Activated T-cell treated with anti-CD3 and anti-CD28 coated beads, Interleukin-2, amount 50 U/mL, for 1 hour (primary cell): ENCODE measurements at regions not wholly inside any gene's neighbourhood (a gene's known extent, or its start where the extent isn't known, plus 50 kb on each side); places are given as distances from the start of the nearest gene placed in this dataset.
"Not testable (repeated sequence)": the region's sequence is repeated elsewhere in the genome, so short reads cannot be mapped to it uniquely, and the experiment has no call there.

Experiments
- DNase-seq: peaks from one replicate; pipeline ENCODE4 v3.0.0-alpha.2; 2020

GRCh38 chr9:28956116-28956880 is 1383.0 kb upstream of the C9orf72 start:
- DNase-seq: no peak

GRCh38 chr9:28960602-28961001 is 1387.3 kb upstream of the C9orf72 start:
- no peak for DNase-seq

- DNase-seq: no peak
These were observed 1388.3 kb upstream of the C9orf72 start for GRCh38 chr9:28961623-28962022.

- no peak for DNase-seq
These were observed 1393.9 kb upstream of the C9orf72 start for GRCh38 chr9:28967226-28967625.

GRCh38 chr9:28970241-28970654 is 1397.0 kb upstream of the C9orf72 start:
- DNase-seq: no peak

- DNase-seq: no peak
These were observed 1398.6 kb upstream of the C9orf72 start for GRCh38 chr9:28971881-28972280.

- no peak for DNase-seq
These were observed 1403.0 kb upstream of the C9orf72 start for GRCh38 chr9:28976250-28976649.

- no peak for DNase-seq
These were observed 1403.4 kb upstream of the C9orf72 start for GRCh38 chr9:28976684-28977083.

GRCh38 chr9:28981129-28981528 is 1407.8 kb upstream of the C9orf72 start:
- no peak for DNase-seq

- no peak for DNase-seq
These were observed 1408.4 kb upstream of the C9orf72 start for GRCh38 chr9:28981711-28982110.

GRCh38 chr9:28984016-28984415 is 1410.7 kb upstream of the C9orf72 start:
- no peak for DNase-seq

- DNase-seq: not testable (repeated sequence)
These were observed 1416.7 kb upstream of the C9orf72 start for GRCh38 chr9:28990009-28990408.

- no peak for DNase-seq
These were observed 1425.8 kb upstream of the C9orf72 start for GRCh38 chr9:28999057-28999456.

GRCh38 chr9:28999806-29000205 is 1426.5 kb upstream of the C9orf72 start:
- DNase-seq: no peak

- DNase-seq: no peak
These were observed 1427.7 kb upstream of the C9orf72 start for GRCh38 chr9:29001006-29001405.

- DNase-seq: no peak
These were observed 1431.7 kb upstream of the C9orf72 start for GRCh38 chr9:29004988-29005387.

- DNase-seq: no peak
These were observed 1433.3 kb upstream of the C9orf72 start for GRCh38 chr9:29006628-29007027.

GRCh38 chr9:29012911-29013310 is 1439.6 kb upstream of the C9orf72 start:
- no peak for DNase-seq

GRCh38 chr9:29021632-29022031 is 1448.4 kb upstream of the C9orf72 start:
- DNase-seq: no peak

GRCh38 chr9:29038332-29038731 is 1465.1 kb upstream of the C9orf72 start:
- no peak for DNase-seq

GRCh38 chr9:29039258-29039657 is 1466.0 kb upstream of the C9orf72 start:
- no peak for DNase-seq

- no peak for DNase-seq
These were observed 1469.8 kb upstream of the C9orf72 start for GRCh38 chr9:29043072-29043471.

GRCh38 chr9:29044959-29045358 is 1471.7 kb upstream of the C9orf72 start:
- no peak for DNase-seq

GRCh38 chr9:29060041-29060440 is 1486.8 kb upstream of the C9orf72 start:
- no peak for DNase-seq

- DNase-seq: no peak
These were observed 1489.2 kb upstream of the C9orf72 start for GRCh38 chr9:29062446-29062845.
